Esophagus squamous epithelium (tissue), 4 donors: ENCODE measurements at regions not wholly inside any gene's neighbourhood (a gene's known extent, or its start where the extent isn't known, plus 50 kb on each side); places are given as distances from the start of the nearest gene placed in this dataset.

Experiments used
- POLR2A ChIP-seq, 4 donors: fragments of 450-650 bp; IDR thresholded peaks; one replicate each; pipeline ENCODE4 v1.6.1; 2017; ENCODE audit warnings: antibody characterized with exemption in 4 of 4, mild to moderate bottlenecking in 4 of 4, moderate library complexity in 3 of 4
- TF ChIP-seq, protein P1 (sequence below), 6 experiments: fragments of 450-650 bp in 4 of 6; fragments of 200-600 bp in 2 of 6; sonication (generic) in 2 of 6; IDR thresholded peaks; one replicate each; pipeline ENCODE4 v1.5.1; 2016 to 2019; ENCODE audit warnings: antibody characterized with exemption in 6 of 6, mild to moderate bottlenecking in 4 of 6, moderate library complexity in 4 of 6

DNA sequence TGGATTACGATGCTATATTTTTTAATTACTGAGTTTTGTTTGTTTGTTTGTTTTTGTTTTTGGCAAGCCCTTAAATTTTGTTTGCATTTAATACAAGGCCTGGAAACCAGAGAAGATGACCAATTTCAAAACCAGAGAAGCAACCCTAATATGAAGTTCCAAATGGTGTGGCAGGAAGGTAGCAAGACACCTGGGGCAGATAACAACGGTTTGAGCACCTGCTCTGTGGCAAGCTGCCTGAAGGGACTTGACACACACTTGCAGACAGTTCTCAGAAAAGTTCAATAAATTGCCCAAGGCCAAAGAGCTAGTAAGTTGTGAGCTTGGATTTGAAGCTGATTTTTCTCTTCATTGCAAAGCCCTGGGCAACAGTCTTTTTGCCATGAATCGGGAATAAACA, 151.2 kb upstream of the UBE2E1 start:
- TF ChIP-seq, protein P1, sequence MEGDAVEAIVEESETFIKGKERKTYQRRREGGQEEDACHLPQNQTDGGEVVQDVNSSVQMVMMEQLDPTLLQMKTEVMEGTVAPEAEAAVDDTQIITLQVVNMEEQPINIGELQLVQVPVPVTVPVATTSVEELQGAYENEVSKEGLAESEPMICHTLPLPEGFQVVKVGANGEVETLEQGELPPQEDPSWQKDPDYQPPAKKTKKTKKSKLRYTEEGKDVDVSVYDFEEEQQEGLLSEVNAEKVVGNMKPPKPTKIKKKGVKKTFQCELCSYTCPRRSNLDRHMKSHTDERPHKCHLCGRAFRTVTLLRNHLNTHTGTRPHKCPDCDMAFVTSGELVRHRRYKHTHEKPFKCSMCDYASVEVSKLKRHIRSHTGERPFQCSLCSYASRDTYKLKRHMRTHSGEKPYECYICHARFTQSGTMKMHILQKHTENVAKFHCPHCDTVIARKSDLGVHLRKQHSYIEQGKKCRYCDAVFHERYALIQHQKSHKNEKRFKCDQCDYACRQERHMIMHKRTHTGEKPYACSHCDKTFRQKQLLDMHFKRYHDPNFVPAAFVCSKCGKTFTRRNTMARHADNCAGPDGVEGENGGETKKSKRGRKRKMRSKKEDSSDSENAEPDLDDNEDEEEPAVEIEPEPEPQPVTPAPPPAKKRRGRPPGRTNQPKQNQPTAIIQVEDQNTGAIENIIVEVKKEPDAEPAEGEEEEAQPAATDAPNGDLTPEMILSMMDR (IDR thresholded peaks at IDR 0.05): no peak
- TF ChIP-seq POLR2A (IDR thresholded peaks at IDR 0.05): no peak
